HG02938 (cell line): ENCODE measurements at regions not wholly inside any gene's neighbourhood (a gene's known extent, or its start where the extent isn't known, plus 50 kb on each side); places are given as distances from the start of the nearest gene placed in this dataset.

Experiments
- ATAC-seq: cut with Tn5 transposase; IDR thresholded peaks from one replicate; pipeline ENCODE4 v1.9.1; 2021; ENCODE audit warnings: mild to moderate bottlenecking, moderate library complexity; ENCODE audit not compliant: unreplicated experiment

DNA sequence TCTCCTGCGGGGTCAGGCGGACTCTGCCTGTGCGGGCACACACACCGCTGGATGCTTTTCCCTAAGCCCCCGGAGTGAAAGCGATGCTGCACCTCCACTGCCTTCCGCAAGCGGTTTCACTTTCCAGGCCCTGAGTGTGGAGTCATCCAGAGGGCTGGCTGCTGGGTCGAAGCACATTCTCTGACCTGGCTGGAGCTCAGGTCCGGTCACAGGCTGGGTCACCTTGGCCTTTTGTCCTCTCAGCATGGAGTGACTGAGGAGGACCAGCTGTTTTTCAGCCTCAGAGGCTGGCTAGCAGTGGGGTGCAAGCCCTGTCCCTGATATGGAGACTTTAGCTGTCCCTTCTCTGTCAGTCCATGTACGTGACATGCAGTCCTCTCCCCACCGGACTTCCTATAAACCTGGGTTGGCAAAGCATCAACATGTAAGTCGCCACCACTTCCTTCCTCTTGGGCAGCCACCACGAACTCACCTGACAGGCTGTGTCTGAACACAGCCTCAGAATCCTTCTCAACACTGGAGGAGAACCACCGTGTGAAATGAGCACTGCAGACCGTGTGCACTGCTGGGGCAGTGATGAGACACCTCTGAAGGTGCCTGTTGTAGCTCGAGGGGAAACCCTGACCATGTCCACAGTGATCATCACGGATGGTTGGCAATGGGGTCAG is 51.3 kb downstream of the GADD45G start:
- ATAC-seq = no peak

DNA sequence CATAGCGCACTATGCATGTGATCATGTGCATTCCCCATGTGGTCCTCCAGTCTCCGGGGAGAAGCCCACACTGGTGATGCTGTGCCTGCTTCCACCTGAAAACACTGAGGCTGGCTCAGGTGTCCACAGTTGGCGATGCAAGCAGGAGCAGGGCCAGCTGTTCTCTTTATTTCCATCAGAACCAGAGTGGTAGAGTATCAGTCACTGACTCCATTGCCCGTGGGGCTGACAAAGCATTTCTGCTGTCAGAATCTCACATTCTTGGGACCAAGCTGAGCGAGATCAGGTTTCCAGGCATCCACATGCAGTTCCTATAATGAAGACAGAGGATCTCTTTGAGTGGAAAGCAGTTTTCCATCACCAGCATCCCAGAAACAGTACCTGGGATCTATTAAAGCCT is 52.5 kb downstream of the GADD45G start:
- ATAC-seq = no peak

DNA sequence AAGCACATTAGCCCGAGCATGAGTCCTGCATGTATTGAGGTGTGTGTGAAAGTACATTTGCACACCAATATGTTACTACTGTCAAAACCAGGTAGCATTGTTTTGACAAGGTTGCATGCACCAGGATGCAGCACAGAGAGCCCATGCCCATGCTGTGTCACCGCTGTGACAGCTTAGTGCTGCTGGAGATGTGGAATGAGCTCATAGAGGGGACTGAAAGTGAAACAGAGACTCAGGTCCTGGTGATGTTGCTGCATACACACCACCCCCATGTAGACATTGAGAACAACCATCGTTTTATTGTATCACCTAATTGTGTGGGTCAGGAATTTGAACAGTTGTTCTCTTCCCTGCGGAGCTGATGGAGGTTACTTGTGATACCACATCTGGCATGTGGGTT is 53.0 kb downstream of the GADD45G start:
- ATAC-seq = no peak

DNA sequence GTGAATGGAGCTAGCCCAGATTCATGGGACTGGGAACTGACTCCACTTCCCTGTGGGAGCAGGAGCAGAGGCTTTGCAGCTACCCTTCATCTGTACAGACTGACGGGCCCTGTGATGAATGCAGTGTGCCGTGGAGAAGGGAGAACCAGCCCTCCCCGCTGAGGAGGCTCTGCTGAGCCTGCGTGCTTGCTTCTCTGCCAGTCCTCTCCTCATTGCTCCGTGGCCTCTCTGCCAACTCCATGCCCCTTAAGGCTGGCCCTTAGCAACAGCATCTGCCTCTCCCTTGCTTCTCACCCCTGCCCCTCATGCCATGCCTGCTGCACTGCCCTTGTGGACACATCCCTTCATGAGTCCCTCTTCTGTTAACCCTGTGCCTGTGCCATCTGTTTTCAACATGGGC is 53.6 kb downstream of the GADD45G start:
- ATAC-seq = no peak

DNA sequence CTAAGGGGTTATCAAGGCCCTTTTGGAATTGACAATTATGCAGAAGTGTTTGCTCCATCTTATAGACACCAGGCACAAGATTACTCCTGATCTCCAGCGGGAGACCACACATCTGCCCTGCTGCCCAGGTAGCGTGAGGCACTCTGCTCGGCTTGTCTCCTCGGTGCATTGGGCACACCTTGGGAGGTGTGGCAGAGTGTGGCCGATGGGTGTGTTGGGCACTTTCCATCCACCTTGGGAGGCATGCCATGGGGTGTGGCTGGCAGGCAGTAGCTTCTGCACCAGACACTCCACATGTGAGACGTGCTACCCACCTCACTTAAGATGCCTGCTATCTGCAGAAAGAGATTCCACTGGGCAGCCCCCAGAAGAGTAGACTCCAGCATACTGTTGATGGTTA is 54.1 kb downstream of the GADD45G start:
- no peak for ATAC-seq

DNA sequence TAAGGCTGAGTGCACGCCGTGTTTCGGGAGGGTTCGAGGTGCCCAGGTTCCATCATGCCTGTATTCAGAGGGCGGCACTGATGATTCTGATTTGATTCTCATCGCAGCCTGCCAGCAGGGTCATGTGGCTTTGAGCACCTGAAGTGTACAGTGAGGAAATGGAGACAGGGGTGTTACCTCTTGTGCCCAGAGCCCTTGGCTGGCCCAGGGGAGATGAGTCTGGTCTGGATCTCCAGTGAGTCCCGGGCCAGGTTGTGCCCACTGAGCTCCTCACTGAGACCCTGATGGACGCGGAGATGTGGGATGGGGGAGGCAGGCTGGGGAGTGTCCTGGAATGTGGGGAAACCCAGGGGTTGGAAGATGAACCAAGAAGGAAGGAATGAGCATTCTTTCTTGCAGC is 54.7 kb downstream of the GADD45G start:
- ATAC-seq = no peak

DNA sequence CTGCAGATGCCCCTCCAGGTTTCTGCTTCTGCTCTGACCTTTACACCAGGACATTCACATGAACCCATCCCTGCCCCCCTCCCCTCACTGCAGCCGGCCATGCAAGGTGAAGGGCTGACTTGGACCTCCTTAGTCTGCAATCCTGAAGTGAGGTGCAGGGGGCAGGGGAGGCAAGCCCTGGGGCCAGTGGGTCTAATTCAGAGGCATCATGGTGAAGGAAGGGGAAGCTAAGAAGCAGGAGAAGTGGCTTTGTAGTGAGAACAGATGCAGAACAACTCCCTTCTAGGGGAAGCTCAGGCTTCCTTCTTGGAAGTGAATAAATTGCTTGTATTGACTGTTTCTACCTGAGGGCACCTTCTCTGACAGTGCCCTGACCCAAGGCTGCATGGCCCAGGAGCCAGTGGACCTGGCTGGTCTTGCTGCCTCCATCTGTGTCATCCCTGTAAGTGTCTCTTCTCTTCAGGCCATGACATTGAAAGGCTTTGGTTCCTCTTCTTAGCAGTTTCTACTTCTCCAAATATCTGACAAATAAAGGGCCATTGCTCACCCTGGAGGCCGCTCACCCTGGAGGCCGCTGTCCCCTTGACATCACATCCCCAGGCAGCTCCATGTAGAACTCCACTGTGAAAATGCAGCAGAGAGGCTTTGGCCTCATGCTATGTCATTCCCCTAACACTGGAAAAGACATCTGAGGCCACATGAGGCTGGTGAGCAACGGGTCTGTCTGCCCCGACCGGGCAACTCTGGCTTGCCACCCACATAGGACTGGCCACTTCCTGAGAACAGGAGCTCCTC is 55.3 kb downstream of the GADD45G start:
- ATAC-seq = no peak

DNA sequence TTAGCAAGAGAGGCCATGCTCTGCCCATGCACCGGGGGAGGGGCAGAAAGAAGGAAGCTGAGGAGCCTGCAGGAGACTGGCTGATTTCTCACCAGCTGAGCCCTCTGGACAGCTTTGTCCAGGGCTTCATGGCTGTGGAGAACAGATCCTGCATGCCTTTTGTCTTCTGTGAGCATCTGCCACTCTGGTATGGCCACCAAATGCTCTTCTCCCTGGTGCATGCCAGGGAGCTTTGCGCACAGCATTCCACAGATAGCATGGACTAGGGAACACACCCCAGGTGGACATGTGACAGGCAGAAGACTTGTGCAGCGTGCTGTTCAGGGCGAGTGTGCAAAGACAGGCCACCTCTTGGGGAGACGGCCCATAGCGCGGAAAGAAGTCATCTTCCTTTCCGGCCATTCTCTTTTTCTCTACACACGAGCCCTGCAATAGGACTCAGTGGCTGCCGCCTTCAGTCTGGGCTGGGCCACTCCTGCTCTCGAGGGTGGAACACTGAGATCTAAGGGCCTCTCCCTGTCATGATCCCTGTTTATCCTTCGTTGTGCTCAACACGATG is 56.7 kb downstream of the GADD45G start:
- no peak for ATAC-seq

DNA sequence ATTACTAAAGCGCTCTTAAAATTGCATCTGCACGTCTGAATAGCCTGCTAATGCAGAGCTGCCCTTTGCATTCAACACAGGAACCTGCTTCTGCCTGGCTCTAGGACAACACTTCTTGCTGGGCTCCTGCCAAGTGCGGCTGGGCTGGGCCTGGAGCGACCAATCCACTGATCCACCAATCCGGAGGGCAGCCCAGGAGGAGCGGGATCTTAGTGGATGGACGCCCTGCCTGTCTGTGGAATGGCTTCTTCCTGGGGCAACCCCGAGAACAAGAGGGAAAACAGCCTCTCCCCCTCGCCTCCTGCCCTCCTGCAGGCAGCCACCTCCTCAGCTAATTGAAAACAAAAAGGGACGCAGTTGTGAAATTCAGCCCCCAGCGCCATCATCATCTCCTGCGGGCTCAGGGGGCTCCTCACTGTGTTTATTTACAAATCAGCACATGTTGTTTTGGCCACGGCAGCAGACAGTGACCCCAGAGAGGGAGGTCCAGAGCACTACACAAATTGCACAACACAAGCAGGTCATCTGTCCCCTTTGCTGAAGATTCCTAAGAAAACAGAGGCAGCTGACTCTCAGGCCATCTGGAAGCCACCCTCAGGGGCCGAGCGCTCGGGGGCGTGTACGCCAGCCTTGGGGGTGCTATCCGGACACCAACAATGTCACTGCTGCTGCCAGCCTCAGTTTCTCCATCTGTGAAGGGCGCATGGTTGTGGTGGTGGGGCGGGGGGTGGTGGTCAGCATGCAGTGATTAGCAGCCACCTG is 57.3 kb downstream of the GADD45G start:
- ATAC-seq = no peak

DNA sequence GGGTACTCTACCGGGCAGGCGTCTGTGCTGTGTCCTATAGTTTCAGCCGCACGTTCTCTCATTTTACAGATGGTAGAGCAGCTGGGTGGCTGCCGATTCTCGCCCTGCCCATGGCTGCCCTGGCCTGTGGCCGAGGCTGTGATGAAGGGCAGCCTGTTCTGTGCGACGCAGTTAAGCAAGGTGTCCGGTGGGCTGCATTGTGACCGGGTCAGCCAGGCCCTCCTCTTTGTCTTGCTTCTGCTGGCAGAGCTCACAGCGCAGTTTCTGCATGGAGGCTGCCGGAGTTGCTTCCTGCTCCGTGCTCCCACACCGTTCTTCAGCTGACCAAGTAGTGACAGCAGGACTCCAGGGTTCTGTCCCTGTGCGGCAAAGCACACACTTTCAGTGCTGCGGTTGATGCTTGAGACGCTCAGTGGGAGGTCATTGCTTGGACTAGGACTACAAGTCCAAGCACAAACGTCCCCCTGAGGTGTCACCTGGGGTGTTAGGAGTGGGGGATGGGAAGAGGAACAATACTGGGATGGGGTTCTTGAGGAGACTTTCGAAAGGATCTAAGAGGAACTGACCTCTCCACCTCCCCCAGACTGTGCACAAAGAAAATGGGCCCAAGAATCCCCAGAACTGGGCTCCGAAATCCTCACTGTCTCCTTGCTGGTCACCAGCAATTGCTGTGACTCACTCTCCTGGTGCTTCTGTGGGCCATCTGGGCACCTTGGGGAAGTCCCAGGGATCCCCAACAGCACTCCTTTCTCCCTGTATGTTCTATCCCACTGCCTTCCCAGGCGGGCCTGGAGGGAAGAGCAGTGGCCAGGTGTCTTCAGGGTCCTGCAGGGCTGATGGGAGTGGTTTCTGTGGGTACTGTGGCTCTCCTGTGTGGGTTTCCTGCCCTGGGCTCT is 58.2 kb downstream of the GADD45G start:
- ATAC-seq = no peak

DNA sequence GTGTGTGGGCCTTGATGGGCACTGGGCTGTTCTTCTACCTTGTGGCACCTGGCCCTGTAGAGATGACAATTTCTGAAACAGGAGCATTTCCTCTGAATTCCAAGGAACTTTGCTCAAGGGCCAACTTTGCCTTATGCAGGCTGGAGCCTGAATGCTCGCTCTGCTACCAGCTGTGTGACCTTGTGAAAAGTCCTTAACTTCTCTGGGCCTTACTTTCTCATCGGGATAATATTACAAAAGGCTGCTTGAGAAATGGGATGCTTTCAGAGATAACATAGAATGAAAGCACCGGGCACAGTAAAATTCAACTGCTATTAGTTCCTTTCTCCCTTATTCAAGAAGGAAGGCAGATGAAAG is 58.8 kb downstream of the GADD45G start:
- no peak for ATAC-seq

DNA sequence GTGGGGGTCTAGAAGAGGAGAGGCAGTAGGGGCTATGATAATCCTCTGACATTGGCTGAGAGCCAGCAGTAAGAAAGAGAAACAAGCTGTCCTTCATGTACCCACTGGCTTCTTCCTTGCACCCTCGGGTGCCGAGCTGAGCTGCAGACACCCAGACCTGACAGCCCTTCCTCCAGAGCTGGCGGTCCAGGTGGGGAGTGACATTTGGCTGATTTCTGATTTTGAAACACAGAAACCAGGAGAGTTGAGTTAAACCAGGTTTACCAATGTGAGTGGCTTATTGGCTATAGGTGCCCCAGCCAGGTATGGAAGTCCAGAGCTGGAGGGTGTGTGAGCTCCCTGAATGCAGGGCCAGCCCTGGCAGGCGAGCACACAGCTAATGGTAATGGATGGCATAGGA is 59.2 kb downstream of the GADD45G start:
- ATAC-seq = no peak

DNA sequence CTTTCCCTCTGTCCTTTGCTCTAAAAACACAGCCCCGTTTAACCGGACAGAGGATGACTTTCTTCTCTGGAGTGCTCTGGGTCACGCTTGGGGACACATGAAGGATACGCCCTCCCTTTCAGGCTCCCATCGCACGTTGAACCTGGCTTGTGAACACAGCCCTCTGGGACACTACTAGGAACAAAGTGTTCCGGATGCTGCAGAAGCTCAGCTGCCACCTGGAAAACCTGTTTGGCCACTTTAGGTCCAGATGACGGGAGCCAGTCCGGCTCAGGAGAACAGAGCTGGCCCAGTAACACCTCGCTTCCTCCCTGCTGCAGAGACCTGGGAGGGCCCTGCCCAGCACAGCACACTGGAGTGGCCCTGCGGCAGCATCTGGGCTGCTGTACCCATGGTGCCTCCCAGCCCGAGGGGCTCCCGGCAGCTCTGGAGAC is 60.1 kb downstream of the GADD45G start:
- no peak for ATAC-seq

DNA sequence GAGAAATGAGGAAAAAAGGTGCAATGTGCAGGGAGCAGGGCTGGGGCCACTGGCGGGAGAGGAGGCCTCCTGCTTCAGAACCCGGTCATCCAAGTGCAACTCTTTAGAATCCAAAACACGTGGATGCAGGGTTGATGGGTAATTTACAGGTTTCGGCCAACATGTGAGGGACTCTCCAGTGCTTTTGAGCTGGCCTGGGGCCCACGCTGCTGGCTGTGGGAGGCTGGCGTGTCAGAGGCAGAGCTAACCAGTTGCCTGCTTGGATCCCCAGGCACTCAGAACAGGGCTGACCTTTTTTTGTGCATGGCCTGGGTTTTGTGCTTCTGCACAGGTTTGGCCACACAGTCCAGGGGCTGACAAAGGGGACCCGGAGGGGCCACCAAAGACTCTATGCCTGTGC is 61.6 kb downstream of the GADD45G start:
- ATAC-seq = no peak

DNA sequence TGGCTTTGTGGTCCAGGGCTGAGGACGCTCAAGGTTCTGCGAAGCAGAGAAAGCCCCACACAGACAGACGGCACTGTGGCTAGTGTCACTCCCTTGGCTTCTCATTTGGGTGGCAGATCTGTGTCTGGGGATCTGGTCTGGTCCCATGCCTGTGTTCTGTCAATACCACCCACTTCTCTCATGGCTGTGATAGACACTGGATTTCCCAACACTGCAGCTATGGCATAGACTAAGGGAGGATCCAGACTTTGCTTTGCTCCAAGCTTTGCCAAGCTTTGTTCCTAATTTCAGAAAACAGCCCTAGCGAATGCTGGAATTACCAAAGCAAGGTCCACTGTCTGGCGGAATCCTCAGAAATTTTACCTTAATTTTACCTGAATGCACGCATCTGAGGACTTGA is 62.1 kb downstream of the GADD45G start:
- ATAC-seq = no peak

DNA sequence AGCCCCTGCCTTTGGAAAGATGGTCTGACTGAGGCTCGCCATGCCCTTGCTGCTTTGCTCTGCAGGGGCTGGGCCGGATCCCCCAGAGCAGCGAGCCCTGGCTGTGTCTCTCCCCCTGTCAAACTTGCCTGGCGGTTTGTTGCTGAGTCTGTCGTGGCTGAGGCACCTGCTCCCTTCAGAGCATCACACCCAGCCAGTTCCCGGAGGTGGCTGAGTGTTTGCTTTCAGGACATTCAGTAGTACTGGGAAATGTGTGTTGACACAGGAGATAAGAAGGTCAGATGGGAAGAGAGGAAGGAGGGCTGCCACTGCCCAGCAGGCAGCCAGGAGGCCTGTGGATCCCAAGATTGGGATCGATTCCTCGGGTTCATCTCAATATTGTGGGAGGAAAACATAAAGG is 62.9 kb downstream of the GADD45G start:
- ATAC-seq = no peak

DNA sequence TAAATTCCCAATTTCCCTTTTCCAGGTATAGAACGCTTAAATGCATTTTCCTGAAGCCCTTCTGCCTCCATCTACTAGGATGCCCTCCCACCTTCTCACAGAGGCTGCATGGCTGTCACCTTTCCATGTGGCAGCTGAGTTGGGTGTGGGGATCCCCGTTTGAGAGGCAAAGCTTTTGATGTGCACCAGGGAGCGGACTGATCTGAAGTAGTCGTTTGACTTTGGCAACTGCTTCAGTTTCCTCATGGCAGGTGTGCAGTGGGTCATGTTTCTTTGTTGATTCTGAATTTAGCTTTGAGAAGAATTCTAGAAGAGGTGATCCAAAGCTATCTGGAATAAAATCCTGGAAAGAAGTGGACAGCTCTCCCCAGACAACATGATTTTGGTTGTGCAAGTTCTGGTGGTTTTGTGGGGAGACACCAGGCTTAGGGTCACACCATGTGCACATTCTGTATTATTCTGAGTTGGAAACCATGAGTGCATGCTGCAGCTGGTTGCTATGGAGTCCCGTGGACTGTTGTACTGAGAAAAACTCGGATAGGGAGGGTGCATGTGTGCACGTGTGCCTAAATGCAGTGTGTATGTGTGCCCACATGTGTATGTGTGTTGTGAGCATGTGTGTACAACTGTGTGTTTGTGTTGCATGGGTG is 63.5 kb downstream of the GADD45G start:
- ATAC-seq = no peak

DNA sequence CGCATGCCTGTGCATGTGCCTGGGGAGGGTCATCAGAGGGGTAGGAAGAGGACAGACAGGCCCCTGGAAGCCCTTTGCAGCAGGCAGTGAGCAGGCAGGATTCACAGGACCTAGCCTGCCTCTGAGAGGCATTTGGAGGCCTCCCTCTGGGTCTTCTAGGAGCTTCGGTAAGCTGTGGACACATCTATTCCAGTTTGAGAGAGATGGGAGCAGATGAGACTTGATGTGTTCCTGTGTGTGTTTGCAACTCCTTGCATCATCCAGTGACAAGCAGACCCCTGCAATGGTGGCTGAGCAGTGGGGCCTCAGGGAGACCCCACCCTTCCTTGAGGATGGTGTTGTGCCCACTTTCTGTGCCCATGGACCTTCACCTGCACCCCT is 64.0 kb downstream of the GADD45G start:
- ATAC-seq = no peak

DNA sequence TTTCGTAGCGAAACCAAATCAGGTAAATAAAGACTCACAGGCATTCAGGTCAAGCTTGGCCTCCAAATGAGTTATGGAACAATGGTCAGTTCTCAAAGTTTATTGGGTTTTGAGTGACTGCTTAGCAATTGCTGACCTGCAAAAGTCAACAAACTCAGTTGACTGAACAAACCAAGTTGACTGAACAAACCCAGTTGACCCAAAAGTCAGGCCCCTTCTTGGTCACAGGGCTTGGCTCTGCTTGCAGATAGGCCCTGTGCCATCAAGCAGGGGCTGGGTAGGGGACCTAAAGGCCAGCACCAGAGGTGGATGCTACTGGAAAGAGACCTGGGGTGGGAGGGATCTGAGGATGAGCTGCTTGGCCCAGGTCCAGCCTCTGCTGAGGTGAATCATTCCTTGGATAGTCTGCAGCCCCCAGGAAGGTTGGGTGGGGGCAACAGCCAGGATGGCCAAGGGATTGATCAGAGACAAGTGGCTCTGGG is 64.6 kb downstream of the GADD45G start:
- ATAC-seq = no peak

DNA sequence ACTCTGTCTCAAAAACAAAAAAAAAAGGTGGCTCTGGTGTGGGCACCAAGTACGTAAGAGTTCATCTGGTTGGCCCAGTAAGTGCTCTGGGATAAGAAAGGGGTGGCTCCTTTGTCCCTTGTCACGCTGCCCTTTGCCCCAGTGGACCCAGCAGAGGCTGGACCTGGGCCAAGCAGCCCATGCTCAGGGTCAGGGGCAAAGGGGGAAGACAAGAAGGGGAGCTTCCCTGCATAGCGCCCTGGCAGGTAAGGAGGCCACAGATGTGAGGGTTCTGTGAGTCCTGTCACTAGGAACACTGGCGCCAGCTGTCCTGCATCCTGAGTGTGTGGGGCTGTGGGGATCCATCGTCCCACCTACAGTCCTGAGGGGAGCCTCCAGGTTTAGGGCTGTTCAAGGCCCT is 65.3 kb downstream of the GADD45G start:
- ATAC-seq = no peak
